CD4-positive, alpha-beta T cell treated with Interleukin-21 for 1 hour (primary cell): ENCODE measurements at regions not wholly inside any gene's neighbourhood (a gene's known extent, or its start where the extent isn't known, plus 50 kb on each side); places are given as distances from the start of the nearest gene placed in this dataset.
"Not testable (repeated sequence)": the region's sequence is repeated elsewhere in the genome, so short reads cannot be mapped to it uniquely, and the experiment has no call there.

Experiments
- DNase-seq: peaks from one replicate; pipeline ENCODE4 v3.0.0-alpha.2; 2020

- not testable (repeated sequence) for DNase-seq
These were observed 181.1 kb downstream of the TBC1D2B start for GRCh38 chr15:77896147-77897112.

GRCh38 chr15:77895742-77896141 lies 181.8 kb downstream of the TBC1D2B start:
- DNase-seq, result no peak

DNA sequence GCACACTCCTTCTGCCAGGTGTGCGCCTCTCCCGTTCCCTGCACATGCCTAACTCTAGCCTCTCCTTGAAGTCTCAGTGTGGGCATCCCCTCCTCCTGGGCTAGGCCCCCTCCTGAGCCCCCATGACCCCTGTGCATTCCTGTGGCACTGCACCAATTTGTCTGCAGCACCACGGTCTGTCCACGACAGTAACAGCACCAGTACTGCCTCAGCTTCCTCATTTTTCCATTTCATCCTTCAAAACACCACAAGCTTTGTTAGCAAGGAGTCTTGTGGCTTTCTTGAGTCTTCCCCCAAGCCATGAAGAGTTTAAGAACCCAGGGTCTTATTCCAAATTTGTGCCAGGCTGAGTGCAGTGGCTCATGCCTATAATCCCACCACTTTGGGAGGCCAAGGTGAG lies 182.4 kb downstream of the TBC1D2B start:
- DNase-seq, result not testable (repeated sequence)

- DNase-seq, result not testable (repeated sequence)
These were observed 183.6 kb downstream of the TBC1D2B start for GRCh38 chr15:77893671-77894640.

- not testable (repeated sequence) for DNase-seq
These were observed 184.3 kb downstream of the TBC1D2B start for GRCh38 chr15:77893246-77893645.

- DNase-seq, result no peak
These were observed 185.2 kb downstream of the TBC1D2B start for GRCh38 chr15:77892335-77892734.

DNA sequence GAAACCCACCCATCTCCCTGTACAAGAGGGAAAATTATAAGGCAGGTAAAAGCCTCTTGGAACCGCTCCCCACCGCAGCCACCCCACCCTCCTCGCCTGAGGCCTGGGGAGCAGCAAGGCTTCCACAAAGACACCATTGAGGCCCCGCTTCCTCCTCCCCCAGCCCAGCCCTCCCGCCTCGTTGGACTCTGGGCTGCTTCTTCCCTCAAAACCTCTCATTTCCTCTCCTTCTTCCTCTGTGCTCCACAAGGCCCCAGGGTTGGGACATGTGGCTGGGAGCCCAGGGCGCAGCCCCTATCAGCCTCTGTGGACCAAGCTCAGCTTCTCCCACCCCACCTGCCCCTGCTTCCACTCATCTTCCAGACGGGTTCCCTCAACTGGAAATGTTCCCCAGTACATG lies 185.6 kb downstream of the TBC1D2B start:
- DNase-seq, result not testable (repeated sequence)

- DNase-seq, result not testable (repeated sequence)
These were observed 186.4 kb downstream of the TBC1D2B start for GRCh38 chr15:77890911-77891801.

DNA sequence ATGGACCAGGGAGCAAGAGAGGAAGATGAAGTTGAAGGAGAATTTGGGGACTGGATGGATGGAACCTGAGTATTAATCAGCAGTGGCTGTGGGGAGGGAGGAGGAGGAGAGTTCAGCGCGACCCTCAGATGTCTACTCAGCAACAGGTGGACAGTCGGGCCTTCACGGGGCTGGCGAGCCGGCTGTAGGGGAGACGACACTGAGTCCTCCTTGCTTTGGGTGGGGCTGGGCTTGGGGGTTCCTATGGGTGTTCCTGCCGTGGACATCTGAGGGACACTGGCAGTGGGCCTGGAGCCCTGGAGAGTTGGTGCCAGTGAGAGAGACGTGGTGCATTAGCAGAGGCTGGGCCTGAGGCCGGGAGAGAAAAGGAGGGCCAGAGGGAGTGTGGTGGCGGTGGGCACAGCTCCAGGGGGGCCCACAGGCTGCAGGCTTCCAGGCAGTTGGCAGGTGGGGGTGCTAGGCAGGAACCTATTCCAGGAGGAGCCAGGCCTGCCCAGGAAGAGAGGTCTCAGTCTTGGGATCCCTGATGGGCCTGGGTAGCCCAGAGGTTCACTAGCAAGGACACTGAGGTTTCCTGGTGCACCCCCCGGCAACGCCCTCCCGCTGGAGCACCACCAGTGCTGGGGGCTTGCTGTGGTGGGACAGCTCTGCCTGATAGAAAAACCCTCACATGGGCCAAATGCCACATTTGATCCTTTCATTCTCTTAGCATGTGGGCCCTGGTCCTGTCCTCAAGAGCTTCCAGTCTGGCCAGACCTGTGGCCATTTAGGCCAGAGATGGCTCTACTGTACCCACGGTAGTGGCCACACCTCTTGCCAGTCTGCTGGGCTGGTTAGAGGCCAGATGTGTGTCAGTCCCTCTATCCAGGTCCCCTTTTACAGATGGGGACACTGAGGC lies 187.4 kb downstream of the TBC1D2B start:
- not testable (repeated sequence) for DNase-seq

DNA sequence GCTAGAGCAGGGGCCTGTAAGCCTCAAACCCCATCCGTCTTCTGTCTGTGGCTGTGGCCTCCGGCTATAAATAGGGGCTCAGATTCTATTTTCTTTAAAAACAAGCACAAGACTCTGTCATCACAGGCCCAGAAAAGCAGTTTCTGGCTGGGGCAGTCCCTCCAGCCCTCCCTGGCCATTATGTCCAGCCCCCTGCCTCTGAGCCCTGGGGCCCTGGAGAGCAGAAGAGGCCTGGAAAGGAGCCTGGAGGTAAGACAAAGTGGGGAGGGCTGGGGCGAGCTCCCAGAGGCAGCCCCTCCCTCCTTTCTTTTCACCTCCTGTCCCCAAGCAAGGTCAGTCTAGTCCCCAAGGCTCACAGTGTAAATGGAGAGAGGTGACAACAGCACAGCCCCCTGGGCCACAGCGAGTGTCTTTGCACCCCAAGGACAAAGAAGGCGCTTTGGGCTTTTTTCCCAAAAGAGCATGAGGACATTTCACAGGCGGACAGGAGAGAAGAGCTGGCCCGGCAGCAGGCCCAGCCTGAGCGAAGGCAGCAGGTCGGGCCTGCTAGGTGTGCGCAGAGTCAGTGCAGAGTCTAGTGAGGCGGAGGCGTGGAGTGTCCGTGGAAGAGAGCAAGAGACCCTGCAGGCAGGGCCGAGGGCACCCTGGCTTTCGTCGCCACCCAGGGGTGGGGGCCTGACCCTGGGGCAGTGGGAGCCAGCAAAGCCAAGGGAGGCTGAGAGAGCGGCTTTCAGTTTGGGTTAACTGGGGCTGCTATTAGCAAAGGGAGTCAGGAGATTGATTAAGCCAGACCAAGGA lies 188.3 kb downstream of the TBC1D2B start:
- DNase-seq, result no peak

DNA sequence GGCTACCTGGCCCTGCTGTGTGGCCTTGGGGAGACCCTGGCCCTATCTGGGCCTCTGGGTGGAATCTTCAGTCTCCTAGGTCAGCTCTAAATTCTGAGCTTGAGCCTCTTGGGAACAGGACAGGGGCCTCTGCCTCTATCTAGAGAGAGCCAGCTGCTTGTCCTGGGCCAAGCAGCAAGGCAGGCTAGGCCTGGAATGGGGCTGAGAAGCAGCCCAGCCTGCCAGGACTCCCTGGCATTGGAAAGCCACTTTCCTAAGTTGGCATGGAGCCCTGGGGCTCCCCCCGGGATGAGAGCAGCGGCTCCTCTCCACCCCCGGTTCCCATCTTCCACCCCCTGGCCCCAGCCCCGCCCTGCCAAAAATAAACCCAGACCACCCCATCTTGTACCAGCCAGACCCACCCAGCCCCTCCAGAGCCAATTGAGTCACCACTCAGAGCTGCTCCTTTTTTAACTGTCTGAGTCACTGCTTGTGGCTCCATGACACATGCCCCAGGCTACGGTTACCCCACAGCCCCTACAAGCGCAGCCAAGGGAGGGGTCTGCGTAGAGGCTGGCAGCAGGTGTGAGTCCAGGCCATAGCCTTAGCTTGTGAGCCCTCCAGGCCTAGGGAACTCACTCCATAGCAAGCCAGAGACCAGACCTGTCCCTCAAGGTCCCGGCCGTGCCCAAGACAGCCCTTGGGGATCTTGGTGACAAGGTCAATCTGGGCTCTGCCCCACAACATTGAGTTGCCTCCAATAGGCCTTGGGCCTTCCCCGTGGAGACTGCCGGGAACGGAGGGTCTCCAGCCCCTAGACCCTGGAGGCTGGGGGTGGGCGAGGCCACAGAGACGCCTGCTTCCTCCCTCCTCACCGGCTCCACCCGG lies 189.7 kb downstream of the TBC1D2B start:
- DNase-seq, result not testable (repeated sequence)

DNA sequence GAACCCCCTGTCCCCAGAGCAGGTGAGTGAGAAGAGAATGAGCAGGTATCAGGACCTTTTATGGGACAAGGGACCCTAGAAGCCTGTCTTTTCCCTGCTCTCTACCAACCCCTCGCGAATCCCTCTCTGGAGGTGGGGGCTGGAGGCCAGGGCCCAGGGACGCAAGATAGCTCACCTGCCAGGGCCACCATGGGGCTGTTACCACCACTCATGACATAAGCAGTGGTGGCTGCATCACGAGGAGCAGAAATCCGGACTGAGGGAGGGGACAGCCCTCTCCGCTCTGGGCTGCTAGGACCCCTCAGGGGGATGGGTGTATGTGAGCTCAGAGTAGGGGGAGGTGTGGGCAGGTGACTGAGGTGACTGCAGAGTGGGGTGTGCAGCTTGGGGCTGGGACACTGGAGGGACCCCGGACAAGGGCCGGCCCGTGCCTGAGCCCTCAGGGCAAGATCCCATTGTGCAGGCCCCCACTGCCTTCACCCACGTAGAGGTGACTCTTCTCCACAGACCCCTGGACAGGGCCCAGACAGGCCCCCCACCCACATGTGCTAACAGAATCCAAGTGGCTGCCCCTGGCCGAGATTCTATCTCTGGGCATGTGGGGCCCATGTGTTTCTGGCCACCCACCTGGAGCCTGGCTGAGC lies 190.6 kb downstream of the TBC1D2B start:
- DNase-seq, result no peak

DNA sequence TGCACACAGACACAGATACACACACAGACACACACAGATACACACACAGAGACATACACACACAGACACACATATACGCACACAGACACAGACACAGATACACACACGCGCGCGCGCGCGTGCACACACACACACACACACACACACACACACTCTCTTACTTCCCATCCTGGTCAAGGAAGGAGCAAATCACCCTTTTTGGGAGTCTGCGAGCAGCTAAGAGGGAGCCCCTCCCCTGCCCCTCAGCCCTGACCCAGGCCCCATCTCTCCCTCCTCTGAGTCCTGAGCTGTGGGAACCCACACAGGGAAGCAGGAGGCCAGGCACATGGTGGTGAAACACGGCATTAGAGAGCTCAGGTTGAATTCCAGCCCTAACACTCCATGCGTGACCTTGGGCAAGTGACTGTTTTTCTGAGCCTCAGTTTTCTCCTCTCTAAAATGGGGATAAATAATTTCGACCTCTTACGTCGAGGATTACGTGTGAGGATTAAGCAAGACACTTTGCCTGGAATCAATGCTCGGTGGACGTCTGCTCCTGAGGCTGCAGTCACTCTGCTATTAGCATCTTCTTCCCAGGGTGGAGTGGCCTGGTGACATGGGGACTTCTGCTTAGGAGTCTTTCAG lies 191.5 kb downstream of the TBC1D2B start:
- DNase-seq, result not testable (repeated sequence)

DNA sequence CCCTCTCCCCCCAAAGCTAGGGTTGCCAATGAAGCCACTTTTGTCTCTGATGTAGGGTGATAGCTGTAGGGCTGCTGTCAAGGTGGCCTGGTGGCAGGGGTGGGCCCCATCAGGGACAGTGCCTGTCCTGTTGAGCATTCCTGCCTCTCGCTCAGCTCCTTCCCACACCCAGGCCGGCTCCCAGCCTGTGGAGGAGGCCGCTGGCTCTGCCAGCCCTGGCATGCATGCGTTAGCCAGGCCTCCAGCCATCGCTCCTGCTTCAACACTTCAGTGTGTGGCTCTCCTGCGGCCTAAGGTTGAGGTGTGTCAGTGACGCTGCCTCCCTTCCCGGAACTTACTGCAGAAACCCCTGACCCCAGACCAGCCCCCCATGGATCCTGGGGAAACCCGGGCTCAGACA lies 194.5 kb downstream of the TBC1D2B start:
- DNase-seq, result not testable (repeated sequence)

DNA sequence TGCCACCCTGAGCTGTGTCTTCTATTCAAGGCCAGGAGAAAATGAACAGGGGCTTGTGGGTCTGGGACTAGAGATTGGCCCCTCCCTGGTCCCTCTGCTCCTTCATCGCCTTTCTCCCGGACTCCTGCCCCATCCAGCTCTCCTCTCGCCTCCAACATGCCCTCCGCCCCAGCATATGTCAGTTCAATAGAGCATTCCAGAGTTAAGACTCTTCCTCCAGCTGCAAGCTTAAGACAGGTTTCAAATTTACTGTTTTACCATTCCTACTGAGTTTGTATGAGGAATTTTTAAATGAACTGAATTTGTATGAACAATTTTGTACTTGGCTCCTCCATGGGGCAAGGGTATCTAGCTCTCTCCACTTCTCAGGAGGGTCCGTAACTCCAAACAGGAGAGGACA lies 195.6 kb downstream of the TBC1D2B start:
- DNase-seq, result no peak

DNA sequence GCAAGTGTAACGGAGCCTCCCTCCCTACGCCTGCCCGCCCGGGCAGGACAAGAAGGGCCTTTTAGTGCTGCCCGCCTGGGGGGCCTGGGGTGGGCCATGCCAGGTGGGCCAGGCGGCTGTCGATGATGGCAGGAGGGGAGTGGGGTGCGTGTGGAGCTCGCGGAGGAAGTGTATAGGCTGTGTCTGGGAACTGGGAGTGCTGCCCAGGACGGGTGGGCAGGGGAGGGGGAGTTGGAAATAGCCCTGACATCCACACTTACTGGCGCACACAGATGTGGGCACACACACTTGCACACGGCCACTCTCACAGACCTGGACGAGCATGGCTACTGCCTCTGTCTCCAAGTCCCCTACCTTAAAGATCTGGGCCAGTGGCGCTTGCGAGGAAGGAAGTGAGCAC lies 196.0 kb downstream of the TBC1D2B start:
- DNase-seq, result not testable (repeated sequence)

DNA sequence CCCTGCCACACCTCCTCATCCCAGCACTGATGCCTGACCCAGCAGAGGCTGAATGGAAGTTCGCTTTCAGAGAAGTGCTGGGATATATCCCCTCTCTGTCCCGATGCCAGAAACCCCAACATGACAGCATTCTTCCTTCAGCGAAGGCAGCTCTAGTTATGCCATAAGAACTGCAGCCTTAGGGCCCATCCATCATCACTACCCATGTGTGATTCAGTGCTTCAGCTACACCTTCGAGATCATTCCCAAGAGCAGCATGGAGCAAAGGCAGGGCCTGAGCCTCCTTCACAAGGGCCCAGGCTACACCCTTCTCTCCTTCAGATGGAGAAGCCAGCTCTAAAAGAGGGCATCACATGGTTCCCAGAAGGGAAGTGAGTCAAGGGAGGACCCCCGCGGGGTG lies 198.0 kb downstream of the TBC1D2B start:
- not testable (repeated sequence) for DNase-seq
